ELR (cell line): ENCODE measurements at regions not wholly inside any gene's neighbourhood (a gene's known extent, or its start where the extent isn't known, plus 50 kb on each side); places are given as distances from the start of the nearest gene placed in this dataset.

Experiments
- DNase-seq: peaks from one replicate; pipeline ENCODE4 v3.0.0-alpha.2; 2015; ENCODE audit warnings: low read depth

DNA sequence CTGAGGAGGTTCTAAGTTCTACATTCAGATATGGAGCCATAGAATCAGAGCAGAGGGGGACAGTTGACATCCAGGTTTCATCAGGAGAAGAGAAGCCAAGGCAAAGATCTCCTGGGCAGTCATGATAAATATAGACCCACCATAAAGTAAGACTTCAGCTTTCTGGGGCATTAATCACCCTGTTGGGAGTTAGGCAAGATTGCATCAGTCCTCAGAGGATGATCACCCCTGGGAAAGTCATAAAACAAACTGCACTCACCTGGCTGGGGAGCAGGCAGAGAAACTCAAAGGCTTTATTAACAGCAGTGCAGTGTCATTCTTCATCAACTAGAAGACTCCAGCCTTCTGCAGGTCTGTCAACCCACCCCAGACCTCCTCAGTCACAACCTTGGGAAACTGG lies 301.3 kb upstream of the JARID2 start:
- peak; percentile 22 for DNase-seq

GRCh38 chr6:14945461-14946185 lies 300.2 kb upstream of the JARID2 start:
- DNase-seq: no peak

GRCh38 chr6:14946753-14947152 lies 299.1 kb upstream of the JARID2 start:
- DNase-seq: no peak

GRCh38 chr6:14948586-14949245 lies 297.2 kb upstream of the JARID2 start:
- no peak for DNase-seq

GRCh38 chr6:14950103-14950969 lies 295.5 kb upstream of the JARID2 start:
- DNase-seq: no peak

- DNase-seq: no peak
Observed at GRCh38 chr6:14950970-14951276, 294.9 kb upstream of the JARID2 start.

DNA sequence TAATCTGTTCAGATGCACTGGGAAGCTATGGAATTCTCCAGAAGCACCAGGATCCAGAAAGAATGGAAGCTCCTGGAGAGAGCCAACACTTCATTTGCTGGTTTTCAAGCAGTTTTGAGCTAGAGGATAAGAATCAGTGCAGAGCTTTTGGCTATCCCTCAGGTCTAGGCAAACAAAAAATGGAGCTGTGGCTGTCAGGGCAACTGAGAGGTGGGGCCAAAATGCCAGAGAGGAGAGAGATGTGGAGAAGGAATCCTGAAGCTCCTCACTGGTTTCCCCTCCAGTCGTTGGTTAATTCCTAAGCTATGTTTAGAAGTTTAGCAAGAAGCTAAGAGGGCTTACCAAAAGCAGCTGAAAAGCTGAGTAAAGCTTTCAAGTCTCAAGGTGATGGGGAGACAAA lies 294.2 kb upstream of the JARID2 start:
- DNase-seq: no peak

GRCh38 chr6:14953836-14954235 lies 292.0 kb upstream of the JARID2 start:
- no peak for DNase-seq

GRCh38 chr6:14957355-14958059 lies 288.4 kb upstream of the JARID2 start:
- DNase-seq: no peak

- no peak for DNase-seq
Observed at GRCh38 chr6:14959324-14959885, 286.5 kb upstream of the JARID2 start.

DNA sequence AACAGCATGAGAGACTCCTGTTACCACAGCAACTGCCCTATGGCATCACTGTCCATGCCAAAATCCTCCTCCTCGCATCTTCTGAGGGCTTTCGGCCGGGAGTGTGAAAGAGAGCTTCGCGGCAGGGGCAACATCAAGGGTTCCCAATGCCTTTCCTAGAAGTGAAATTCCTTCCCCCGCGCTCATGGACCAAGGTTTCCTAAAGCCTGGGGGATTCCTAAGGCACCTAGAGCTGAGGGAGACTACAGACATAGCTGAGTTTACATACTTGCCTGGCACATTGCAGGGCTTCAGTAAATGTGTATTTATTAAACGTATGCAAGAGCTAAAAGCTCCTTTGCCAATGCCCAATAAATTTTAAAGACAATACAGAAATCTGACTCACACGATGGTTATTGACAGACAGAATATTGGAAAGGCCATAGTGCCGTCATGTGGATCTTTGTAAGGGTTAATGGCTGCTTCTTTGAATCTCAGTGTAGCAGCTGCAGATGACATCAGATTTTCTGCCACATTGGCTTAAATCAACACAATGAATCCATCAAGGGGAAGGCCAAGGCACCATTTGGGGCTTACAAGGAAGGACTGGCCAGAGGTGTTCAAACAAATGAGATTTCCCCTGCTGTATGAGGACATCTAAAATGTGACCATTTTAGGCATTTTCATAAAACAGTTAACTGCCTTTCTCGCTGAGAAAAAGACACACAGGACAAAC lies 281.2 kb upstream of the JARID2 start:
- DNase-seq: no peak

DNA sequence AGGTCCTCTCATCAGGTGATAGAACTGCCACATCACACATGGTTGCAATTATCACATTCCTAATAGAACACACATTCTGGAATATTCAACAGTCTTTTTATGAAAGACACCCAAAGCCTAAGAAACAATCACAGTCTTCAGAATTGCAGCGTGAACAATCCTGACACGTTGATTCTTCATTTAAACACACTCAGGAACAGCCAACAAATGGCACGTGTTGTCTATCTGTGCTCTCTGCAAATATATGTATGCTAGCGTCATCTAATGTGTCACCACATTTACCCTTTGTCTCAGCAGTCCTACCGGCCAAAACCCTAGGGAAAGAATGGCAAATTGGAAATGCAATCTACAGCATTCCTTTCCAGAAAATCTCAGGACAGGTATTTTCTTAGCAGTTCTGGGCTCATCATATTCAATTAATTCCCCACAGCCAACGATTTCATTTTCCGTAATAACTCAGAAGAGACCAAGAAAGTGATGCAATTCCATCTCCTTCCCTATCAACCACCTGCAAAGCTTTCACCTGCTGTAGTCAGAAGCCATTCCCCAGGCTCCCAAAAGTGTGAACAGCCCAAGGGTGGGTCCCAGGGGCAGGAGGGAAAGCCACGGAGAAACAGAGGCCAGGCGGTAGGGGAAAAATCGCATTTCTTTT lies 280.3 kb upstream of the JARID2 start:
- peak; percentile 56 for DNase-seq

GRCh38 chr6:14966096-14966905 lies 279.6 kb upstream of the JARID2 start:
- peak; percentile 23 for DNase-seq

- no peak for DNase-seq
Observed at GRCh38 chr6:14966906-14967711, 278.8 kb upstream of the JARID2 start.

- no peak for DNase-seq
Observed at GRCh38 chr6:14968056-14968637, 277.7 kb upstream of the JARID2 start.

DNA sequence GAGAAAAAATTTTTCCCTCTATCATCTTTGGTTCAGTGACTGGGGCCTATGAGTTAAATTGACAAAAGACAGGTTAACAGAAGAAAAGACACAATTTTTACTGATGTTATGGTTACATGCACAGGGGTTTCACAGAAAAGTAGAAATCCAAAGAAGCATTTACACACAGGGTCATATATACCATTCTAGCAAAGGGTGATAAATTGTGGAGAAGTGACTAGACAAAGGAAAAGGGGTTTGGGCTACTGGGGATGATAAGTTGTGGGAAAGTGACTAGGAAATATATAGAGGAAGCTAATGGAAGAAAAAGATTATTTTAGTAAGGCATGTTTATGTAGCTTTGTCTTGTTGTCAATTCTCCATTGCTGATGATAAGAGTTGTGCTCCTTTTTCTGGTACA lies 276.7 kb upstream of the JARID2 start:
- DNase-seq: no peak

DNA sequence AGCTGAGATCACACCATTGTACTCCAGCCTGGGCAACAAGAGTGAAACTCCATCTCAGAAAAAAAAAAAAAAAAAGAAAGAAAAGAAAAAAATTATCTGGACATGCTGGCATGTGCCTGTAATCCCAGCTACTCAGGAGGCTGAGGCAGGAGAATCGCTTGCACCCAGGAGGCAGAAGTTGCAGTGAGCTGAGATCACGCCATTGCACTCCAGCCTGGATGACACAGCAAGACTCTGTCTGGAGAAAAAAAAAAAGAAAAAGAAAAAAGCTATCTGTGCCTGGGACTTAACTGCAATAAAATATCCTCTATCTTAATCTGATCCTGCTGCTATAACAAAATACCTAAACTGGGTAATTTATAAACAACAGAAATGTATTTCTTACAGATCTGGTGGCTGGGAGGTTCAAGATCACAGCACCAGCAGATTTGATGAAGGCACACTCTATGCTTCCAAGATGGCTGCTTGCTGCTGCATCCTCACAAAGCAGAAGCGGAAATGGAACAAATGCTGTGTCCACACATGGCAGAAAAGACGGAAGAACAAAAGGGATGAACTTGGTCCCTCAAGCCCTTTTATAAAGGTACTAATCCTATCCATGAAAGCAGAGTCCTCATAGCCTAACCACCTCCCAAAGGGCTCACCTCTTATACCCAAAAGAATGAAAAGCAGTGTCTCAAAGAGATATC lies 273.3 kb upstream of the JARID2 start:
- DNase-seq: no peak

- DNase-seq: no peak
Observed at GRCh38 chr6:14974372-14974771, 271.5 kb upstream of the JARID2 start.
